ACC112 (cell line): ENCODE measurements at regions not wholly inside any gene's neighbourhood (a gene's known extent, or its start where the extent isn't known, plus 50 kb on each side); places are given as distances from the start of the nearest gene placed in this dataset.

Experiments used
- H2AFZ ChIP-seq: fragments of 200-600 bp; sonication (generic); one replicate; pipeline ENCODE4 v1.6.0; 2017; ENCODE audit warnings: antibody characterized with exemption, low read length; ENCODE audit not compliant: unreplicated experiment
- H3K27ac ChIP-seq: fragments of 200-600 bp; sonication (generic); 2 replicates; pipeline ENCODE4 v1.5.1; 2014; ENCODE audit warnings: low read depth, mild to moderate bottlenecking, antibody characterized with exemption, low read length, moderate library complexity
- H3K27me3 ChIP-seq: fragments of 200-600 bp; sonication (generic); 2 replicates; pipeline ENCODE4 v1.6.1; 2014; ENCODE audit warnings: mild to moderate bottlenecking, antibody characterized with exemption, low read length, moderate library complexity, mixed read lengths; ENCODE audit not compliant: insufficient read depth
- H3K36me3 ChIP-seq: fragments of 200-600 bp; sonication (generic); 2 replicates; pipeline ENCODE4 v1.6.1; 2016; ENCODE audit warnings: mild to moderate bottlenecking, antibody characterized with exemption, low read length, moderate library complexity, mixed read lengths; ENCODE audit not compliant: insufficient read depth
- H3K4me1 ChIP-seq: fragments of 200-600 bp; sonication (generic); one replicate; pipeline ENCODE4 v1.6.1; 2016; ENCODE audit warnings: low read length, mixed read lengths; ENCODE audit not compliant: insufficient read depth, unreplicated experiment, control insufficient read depth
- H3K4me3 ChIP-seq: fragments of 200-600 bp; sonication (generic); 2 replicates; pipeline ENCODE4 v1.5.1; 2014; ENCODE audit warnings: mild to moderate bottlenecking, low read depth, low read length
- H3K79me2 ChIP-seq: fragments of 200-600 bp; sonication (generic); one replicate; pipeline ENCODE4 v1.6.0; 2016; ENCODE audit warnings: low read length; ENCODE audit not compliant: control insufficient read depth, unreplicated experiment, insufficient read depth

GRCh38 chr15:29472901-29473445 lies 203.4 kb upstream of the NSMCE3 start:
- Histone ChIP-seq H3K4me3 (no peak overlapping the region), H3K79me2 (no peaks in the 10 kb centered on the region), H2AFZ (no peak overlapping the region), H3K27ac (no peak overlapping the region), H3K27me3 (no peaks in the 10 kb centered on the region), H3K36me3 (no peaks in the 10 kb centered on the region), H3K4me1 (no peaks in the 10 kb centered on the region)

- Histone ChIP-seq H3K36me3 (no peaks in the 10 kb centered on the region), H3K27me3 (0 out of 2 replicates have a peak, but pooled peaks cover 3% of the 10 kb centered on the region), H3K4me3 (no peak overlapping the region), H3K79me2 (no peaks in the 10 kb centered on the region), H3K4me1 (no peaks in the 10 kb centered on the region), H3K27ac (no peak overlapping the region), H2AFZ (no peak overlapping the region)
Observed at GRCh38 chr15:29471757-29472156, 202.1 kb upstream of the NSMCE3 start.

GRCh38 chr15:29471306-29471705 lies 201.7 kb upstream of the NSMCE3 start:
- no peaks in the 10 kb centered on the region for H3K79me2 ChIP-seq
- no peak overlapping the region for H3K27ac ChIP-seq

GRCh38 chr15:29470794-29471193 lies 201.2 kb upstream of the NSMCE3 start:
- Histone ChIP-seq H3K4me1 (no peaks in the 10 kb centered on the region), H3K79me2 (no peaks in the 10 kb centered on the region), H2AFZ (no peak overlapping the region), H3K36me3 (no peaks in the 10 kb centered on the region), H3K27ac (no peak overlapping the region), H3K4me3 (no peak overlapping the region), H3K27me3 (0 out of 2 replicates have a peak, but pooled peaks cover 3% of the 10 kb centered on the region)

More at GRCh38 chr15:29471306-29471705, 201.7 kb upstream of the NSMCE3 start:
- Histone ChIP-seq H3K4me3 (no peak overlapping the region), H2AFZ (no peak overlapping the region), H3K27me3 (0 out of 2 replicates have a peak, but pooled peaks cover 3% of the 10 kb centered on the region), H3K36me3 (no peaks in the 10 kb centered on the region), H3K4me1 (no peaks in the 10 kb centered on the region)

- no peak overlapping the region for H3K4me3 ChIP-seq
- 0 out of 2 replicates have a peak, but pooled peaks cover 4% of the 10 kb centered on the region for H3K27me3 ChIP-seq
- no peak overlapping the region for H3K27ac ChIP-seq
- no peaks in the 10 kb centered on the region for H3K79me2 ChIP-seq
- H2AFZ ChIP-seq, result no peak overlapping the region
- H3K36me3 ChIP-seq, result no peaks in the 10 kb centered on the region
- no peaks in the 10 kb centered on the region for H3K4me1 ChIP-seq
Observed at GRCh38 chr15:29470311-29470710, 200.7 kb upstream of the NSMCE3 start.

- H3K27me3 ChIP-seq, result 0 out of 2 replicates have a peak, but pooled peaks cover 6% of the 10 kb centered on the region
- no peaks in the 10 kb centered on the region for H3K79me2 ChIP-seq
- H3K4me3 ChIP-seq, result no peak overlapping the region
- H3K4me1 ChIP-seq, result no peaks in the 10 kb centered on the region
- no peak overlapping the region for H3K27ac ChIP-seq
- H3K36me3 ChIP-seq, result no peaks in the 10 kb centered on the region
- no peak overlapping the region for H2AFZ ChIP-seq
Observed at GRCh38 chr15:29468899-29469298, 199.3 kb upstream of the NSMCE3 start.

GRCh38 chr15:29467091-29467490 lies 197.5 kb upstream of the NSMCE3 start:
- peaks cover 14% of the 10 kb centered on the region; the same call in 1 of the 2 replicates for H3K27me3 ChIP-seq
- no peaks in the 10 kb centered on the region for H3K36me3 ChIP-seq
- H2AFZ ChIP-seq, result no peak overlapping the region
- H3K4me3 ChIP-seq, result no peak overlapping the region
- H3K27ac ChIP-seq, result no peak overlapping the region
- no peaks in the 10 kb centered on the region for H3K4me1 ChIP-seq
- no peaks in the 10 kb centered on the region for H3K79me2 ChIP-seq

- no peaks in the 10 kb centered on the region for H3K79me2 ChIP-seq
- H3K4me3 ChIP-seq, result no peak overlapping the region
- H3K4me1 ChIP-seq, result no peaks in the 10 kb centered on the region
- H3K27ac ChIP-seq, result no peak overlapping the region
- H3K36me3 ChIP-seq, result no peaks in the 10 kb centered on the region
- H3K27me3 ChIP-seq, result peaks cover 19% of the 10 kb centered on the region; the same call in 1 of the 2 replicates
- no peak overlapping the region for H2AFZ ChIP-seq
Observed at GRCh38 chr15:29466292-29466691, 196.7 kb upstream of the NSMCE3 start.

- Histone ChIP-seq H2AFZ (no peak overlapping the region), H3K79me2 (no peaks in the 10 kb centered on the region), H3K36me3 (no peaks in the 10 kb centered on the region), H3K27ac (no peak overlapping the region), H3K27me3 (peaks cover 22% of the 10 kb centered on the region; the same call in 1 of the 2 replicates), H3K4me1 (no peaks in the 10 kb centered on the region), H3K4me3 (no peak overlapping the region)
Observed at GRCh38 chr15:29465816-29466215, 196.2 kb upstream of the NSMCE3 start.

GRCh38 chr15:29465196-29465595 lies 195.6 kb upstream of the NSMCE3 start:
- no peak overlapping the region for H2AFZ ChIP-seq
- peaks cover 25% of the 10 kb centered on the region; the same call in 1 of the 2 replicates for H3K27me3 ChIP-seq
- H3K4me1 ChIP-seq, result no peaks in the 10 kb centered on the region
- H3K79me2 ChIP-seq, result no peaks in the 10 kb centered on the region
- H3K36me3 ChIP-seq, result no peaks in the 10 kb centered on the region
- H3K4me3 ChIP-seq, result no peak overlapping the region
- no peak overlapping the region for H3K27ac ChIP-seq

GRCh38 chr15:29461877-29462276 lies 192.3 kb upstream of the NSMCE3 start:
- Histone ChIP-seq H3K79me2 (no peaks in the 10 kb centered on the region), H3K4me3 (no peak overlapping the region), H2AFZ (no peak overlapping the region), H3K36me3 (no peaks in the 10 kb centered on the region), H3K4me1 (no peaks in the 10 kb centered on the region), H3K27me3 (peaks cover 28% of the 10 kb centered on the region; the same call in 1 of the 2 replicates), H3K27ac (no peak overlapping the region)
